GM23338 (cell line): ENCODE measurements at regions not wholly inside any gene's neighbourhood (a gene's known extent, or its start where the extent isn't known, plus 50 kb on each side); places are given as distances from the start of the nearest gene placed in this dataset.

Experiments used
- ATAC-seq: fragments of 200-7000 bp; cut with Tn5 transposase; 3 replicates; pipeline ENCODE4 v1.9.1; 2020
- DNase-seq: peaks from one replicate; pipeline ENCODE4 v3.0.0-alpha.2; 2015; ENCODE audit warnings: low spot score
- H2AFZ ChIP-seq: fragments of 200-600 bp; sonication (generic); 2 replicates; pipeline ENCODE4 v1.8.0; 2016; ENCODE audit warnings: antibody characterized with exemption, mild to moderate bottlenecking, moderate library complexity
- H3F3A ChIP-seq: fragments of 200-600 bp; sonication (generic); replicated peaks from 2 replicates; pipeline ENCODE4 v1.8.0; 2017; ENCODE audit warnings: antibody characterized with exemption, mixed run types, low read depth
- H3K27ac ChIP-seq: fragments of 200-600 bp; sonication (generic); 2 replicates; pipeline ENCODE4 v1.6.1; 2016; ENCODE audit warnings: low read depth
- H3K27me3 ChIP-seq: fragments of 200-600 bp; sonication (generic); 2 replicates; pipeline ENCODE4 v1.8.0; 2016; ENCODE audit warnings: mild to moderate bottlenecking, mixed run types, moderate library complexity; ENCODE audit not compliant: insufficient read depth
- H3K36me3 ChIP-seq: fragments of 200-600 bp; sonication (generic); 2 replicates; pipeline ENCODE4 v1.8.0; 2016; ENCODE audit warnings: mild to moderate bottlenecking; ENCODE audit not compliant: insufficient read depth
- H3K4me1 ChIP-seq: fragments of 200-600 bp; sonication (generic); 2 replicates; pipeline ENCODE4 v1.8.0; 2016; ENCODE audit warnings: mild to moderate bottlenecking, moderate library complexity; ENCODE audit not compliant: insufficient read depth
- H3K4me2 ChIP-seq: fragments of 200-600 bp; sonication (generic); 2 replicates; pipeline ENCODE4 v1.7.1; 2017; ENCODE audit warnings: mixed run types
- H3K4me3 ChIP-seq: fragments of 200-600 bp; sonication (generic); 2 replicates; pipeline ENCODE4 v1.6.1; 2016; ENCODE audit warnings: mixed run types
- H3K79me2 ChIP-seq: fragments of 200-600 bp; sonication (generic); replicated peaks from 2 replicates; pipeline ENCODE4 v1.8.0; 2017; ENCODE audit warnings: mild to moderate bottlenecking; ENCODE audit not compliant: insufficient read depth
- H3K9me2 ChIP-seq: fragments of 200-600 bp; sonication (generic); 2 replicates; pipeline ENCODE4 v1.8.0; 2017; ENCODE audit not compliant: insufficient read depth
- H4K20me1 ChIP-seq: fragments of 200-600 bp; sonication (generic); replicated peaks from 2 replicates; pipeline ENCODE4 v1.8.0; 2017; ENCODE audit warnings: mild to moderate bottlenecking; ENCODE audit not compliant: insufficient read depth
- H3K27ac Mint-ChIP-seq: 2 replicates; pipeline ENCODE4 v1.8.0; 2020; ENCODE audit warnings: inconsistent platforms, mild to moderate bottlenecking, moderate library complexity, mixed read lengths
- H3K27me3 Mint-ChIP-seq: 3 replicates; pipeline ENCODE4 v1.8.0; 2022; ENCODE audit warnings: low read depth, mild to moderate bottlenecking, moderate library complexity, mixed read lengths, inconsistent platforms; ENCODE audit not compliant: insufficient read depth, poor library complexity
- H3K36me3 Mint-ChIP-seq: 3 replicates; pipeline ENCODE4 v1.8.0; 2021; ENCODE audit warnings: low read depth, mild to moderate bottlenecking, inconsistent platforms, moderate library complexity, mixed read lengths
- H3K4me1 Mint-ChIP-seq: 3 replicates; pipeline ENCODE4 v1.8.0; 2020; ENCODE audit warnings: mild to moderate bottlenecking, inconsistent platforms, mixed read lengths
- H3K4me3 Mint-ChIP-seq: 3 replicates; pipeline ENCODE4 v1.8.0; 2021; ENCODE audit warnings: moderate library complexity, mild to moderate bottlenecking, inconsistent platforms, mixed read lengths
- H3K9me3 Mint-ChIP-seq: 3 replicates; pipeline ENCODE4 v1.8.0; 2020; ENCODE audit warnings: moderate library complexity, mild to moderate bottlenecking, inconsistent platforms, mixed read lengths
- CREB1 ChIP-seq: fragments of 250-450 bp; sonication (Bioruptor Pico); IDR thresholded peaks from 2 replicates; pipeline ENCODE4 v1.5.0; 2020; ENCODE audit warnings: low read depth, mild to moderate bottlenecking, moderate library complexity
- EZH2 ChIP-seq: fragments of 200-600 bp; sonication (generic); IDR thresholded peaks from one replicate; pipeline ENCODE4 v1.8.0; 2017; ENCODE audit warnings: antibody characterized with exemption, mild to moderate bottlenecking, low read depth; ENCODE audit not compliant: unreplicated experiment
- EZH2phosphoT487 ChIP-seq: fragments of 200-600 bp; sonication (generic); IDR thresholded peaks from one replicate; pipeline ENCODE4 v1.8.1; 2018; ENCODE audit warnings: antibody characterized with exemption; ENCODE audit not compliant: unreplicated experiment
- JUNB ChIP-seq: IDR thresholded peaks from one replicate; pipeline ENCODE4 v1.6.1; 2016; ENCODE audit warnings: antibody characterized with exemption; ENCODE audit not compliant: unreplicated experiment
- NANOG ChIP-seq: IDR thresholded peaks from 2 replicates; pipeline ENCODE4 v1.6.1; 2016; ENCODE audit warnings: antibody characterized with exemption, borderline replicate concordance
- POLR2AphosphoS5 ChIP-seq: IDR thresholded peaks from 2 replicates; pipeline ENCODE4 v1.6.1; 2016; ENCODE audit warnings: antibody characterized with exemption, low read depth
- STAT1 ChIP-seq: IDR thresholded peaks from one replicate; pipeline ENCODE4 v1.6.1; 2016; ENCODE audit warnings: antibody characterized with exemption; ENCODE audit not compliant: unreplicated experiment
- ZNF331 ChIP-seq: fragments of 250-450 bp; sonication (Bioruptor Pico); IDR thresholded peaks from 2 replicates; pipeline ENCODE4 v1.5.0; 2020; ENCODE audit warnings: low read depth, mild to moderate bottlenecking, moderate library complexity
- TF ChIP-seq, protein P1 (sequence below): IDR thresholded peaks from 2 replicates; pipeline ENCODE4 v1.6.1; 2016; ENCODE audit warnings: antibody characterized with exemption
- TF ChIP-seq, protein P2 (sequence below): IDR thresholded peaks from one replicate; pipeline ENCODE4 v1.6.1; 2018; ENCODE audit warnings: antibody characterized with exemption; ENCODE audit not compliant: unreplicated experiment
- TF ChIP-seq, protein P3 (sequence below), 2 experiments: fragments of 200-600 bp in 1 of 2; sonication (generic) in 1 of 2; conservative IDR thresholded peaks; 2 replicates each; pipeline versions ENCODE4 v1.5.1 to v1.6.1; 2016 to 2017; ENCODE audit warnings: antibody characterized with exemption in 2 of 2, low read depth in 2 of 2, mild to moderate bottlenecking in 2 of 2, moderate library complexity in 1 of 2

DNA sequence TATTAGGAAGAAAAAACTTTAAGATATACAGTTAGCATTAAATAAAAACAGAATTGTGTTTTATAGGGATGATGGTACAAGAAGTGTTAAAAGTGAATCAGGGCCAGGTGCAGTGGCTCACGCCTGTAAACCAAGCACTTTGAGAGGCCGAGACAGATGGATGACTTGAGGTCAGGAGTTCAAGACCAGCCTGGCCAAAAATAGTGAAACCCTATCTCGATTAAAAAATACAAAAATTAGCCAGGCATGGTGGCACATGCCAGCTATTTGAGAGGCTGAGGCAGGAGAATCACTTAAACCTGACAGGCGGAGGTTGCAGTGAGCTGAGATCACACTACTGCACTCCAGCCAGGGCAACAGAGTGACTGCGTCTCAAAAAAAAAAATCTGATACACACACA lies 282.9 kb upstream of the ATP10B start (continued):
- TF ChIP-seq, protein P1, sequence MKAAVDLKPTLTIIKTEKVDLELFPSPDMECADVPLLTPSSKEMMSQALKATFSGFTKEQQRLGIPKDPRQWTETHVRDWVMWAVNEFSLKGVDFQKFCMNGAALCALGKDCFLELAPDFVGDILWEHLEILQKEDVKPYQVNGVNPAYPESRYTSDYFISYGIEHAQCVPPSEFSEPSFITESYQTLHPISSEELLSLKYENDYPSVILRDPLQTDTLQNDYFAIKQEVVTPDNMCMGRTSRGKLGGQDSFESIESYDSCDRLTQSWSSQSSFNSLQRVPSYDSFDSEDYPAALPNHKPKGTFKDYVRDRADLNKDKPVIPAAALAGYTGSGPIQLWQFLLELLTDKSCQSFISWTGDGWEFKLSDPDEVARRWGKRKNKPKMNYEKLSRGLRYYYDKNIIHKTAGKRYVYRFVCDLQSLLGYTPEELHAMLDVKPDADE, result no peak
- TF ChIP-seq, protein P2, sequence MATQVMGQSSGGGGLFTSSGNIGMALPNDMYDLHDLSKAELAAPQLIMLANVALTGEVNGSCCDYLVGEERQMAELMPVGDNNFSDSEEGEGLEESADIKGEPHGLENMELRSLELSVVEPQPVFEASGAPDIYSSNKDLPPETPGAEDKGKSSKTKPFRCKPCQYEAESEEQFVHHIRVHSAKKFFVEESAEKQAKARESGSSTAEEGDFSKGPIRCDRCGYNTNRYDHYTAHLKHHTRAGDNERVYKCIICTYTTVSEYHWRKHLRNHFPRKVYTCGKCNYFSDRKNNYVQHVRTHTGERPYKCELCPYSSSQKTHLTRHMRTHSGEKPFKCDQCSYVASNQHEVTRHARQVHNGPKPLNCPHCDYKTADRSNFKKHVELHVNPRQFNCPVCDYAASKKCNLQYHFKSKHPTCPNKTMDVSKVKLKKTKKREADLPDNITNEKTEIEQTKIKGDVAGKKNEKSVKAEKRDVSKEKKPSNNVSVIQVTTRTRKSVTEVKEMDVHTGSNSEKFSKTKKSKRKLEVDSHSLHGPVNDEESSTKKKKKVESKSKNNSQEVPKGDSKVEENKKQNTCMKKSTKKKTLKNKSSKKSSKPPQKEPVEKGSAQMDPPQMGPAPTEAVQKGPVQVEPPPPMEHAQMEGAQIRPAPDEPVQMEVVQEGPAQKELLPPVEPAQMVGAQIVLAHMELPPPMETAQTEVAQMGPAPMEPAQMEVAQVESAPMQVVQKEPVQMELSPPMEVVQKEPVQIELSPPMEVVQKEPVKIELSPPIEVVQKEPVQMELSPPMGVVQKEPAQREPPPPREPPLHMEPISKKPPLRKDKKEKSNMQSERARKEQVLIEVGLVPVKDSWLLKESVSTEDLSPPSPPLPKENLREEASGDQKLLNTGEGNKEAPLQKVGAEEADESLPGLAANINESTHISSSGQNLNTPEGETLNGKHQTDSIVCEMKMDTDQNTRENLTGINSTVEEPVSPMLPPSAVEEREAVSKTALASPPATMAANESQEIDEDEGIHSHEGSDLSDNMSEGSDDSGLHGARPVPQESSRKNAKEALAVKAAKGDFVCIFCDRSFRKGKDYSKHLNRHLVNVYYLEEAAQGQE, result no peak
- no peak for TF ChIP-seq EZH2phosphoT487
- no peak for TF ChIP-seq CREB1 (CRISPR knock-in tag)
- TF ChIP-seq JUNB, result no peak
- no peak for TF ChIP-seq NANOG
- TF ChIP-seq POLR2AphosphoS5, result no peak
- TF ChIP-seq, protein P3, sequence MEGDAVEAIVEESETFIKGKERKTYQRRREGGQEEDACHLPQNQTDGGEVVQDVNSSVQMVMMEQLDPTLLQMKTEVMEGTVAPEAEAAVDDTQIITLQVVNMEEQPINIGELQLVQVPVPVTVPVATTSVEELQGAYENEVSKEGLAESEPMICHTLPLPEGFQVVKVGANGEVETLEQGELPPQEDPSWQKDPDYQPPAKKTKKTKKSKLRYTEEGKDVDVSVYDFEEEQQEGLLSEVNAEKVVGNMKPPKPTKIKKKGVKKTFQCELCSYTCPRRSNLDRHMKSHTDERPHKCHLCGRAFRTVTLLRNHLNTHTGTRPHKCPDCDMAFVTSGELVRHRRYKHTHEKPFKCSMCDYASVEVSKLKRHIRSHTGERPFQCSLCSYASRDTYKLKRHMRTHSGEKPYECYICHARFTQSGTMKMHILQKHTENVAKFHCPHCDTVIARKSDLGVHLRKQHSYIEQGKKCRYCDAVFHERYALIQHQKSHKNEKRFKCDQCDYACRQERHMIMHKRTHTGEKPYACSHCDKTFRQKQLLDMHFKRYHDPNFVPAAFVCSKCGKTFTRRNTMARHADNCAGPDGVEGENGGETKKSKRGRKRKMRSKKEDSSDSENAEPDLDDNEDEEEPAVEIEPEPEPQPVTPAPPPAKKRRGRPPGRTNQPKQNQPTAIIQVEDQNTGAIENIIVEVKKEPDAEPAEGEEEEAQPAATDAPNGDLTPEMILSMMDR (conservative IDR thresholded peaks at IDR 0.05; ENCODE audit: low read depth in 2 of 2), result no peak
- no peak for TF ChIP-seq STAT1
- no peak for TF ChIP-seq EZH2
- TF ChIP-seq ZNF331 (CRISPR knock-in tag), result no peak

DNA sequence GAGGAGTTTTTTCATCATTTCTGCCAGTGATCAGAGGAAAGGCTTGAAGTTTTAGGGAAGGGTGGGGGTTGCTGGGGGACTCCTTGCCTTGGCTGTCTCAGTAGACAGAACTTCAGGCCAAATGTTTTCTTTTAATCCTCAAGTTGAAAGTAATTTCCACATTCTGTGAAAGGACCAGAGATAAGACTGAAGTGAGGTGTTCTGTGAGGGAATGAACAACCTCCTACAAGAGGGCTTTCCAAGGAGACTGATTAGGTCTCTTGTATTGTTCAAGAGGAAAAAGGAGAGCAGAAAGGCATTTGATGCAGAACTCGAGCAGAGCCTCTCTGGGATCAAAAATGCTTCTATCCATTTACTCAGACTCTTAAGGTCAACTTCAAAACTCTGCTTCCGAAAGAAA lies 282.1 kb upstream of the ATP10B start:
- H3K27me3 Mint-ChIP-seq, result no peaks in the 10 kb centered on the region
- no peak overlapping the region for H3K4me3 ChIP-seq
- no peak overlapping the region for H3K4me2 ChIP-seq
- no peaks in the 10 kb centered on the region for H3K36me3 ChIP-seq
- H3K27ac ChIP-seq, result no peak overlapping the region
- ATAC-seq (no peak), DNase-seq (no peak)
- H4K20me1 ChIP-seq, result no peaks in the 10 kb centered on the region
- no peak overlapping the region for H3K27ac Mint-ChIP-seq
- no peaks in the 10 kb centered on the region for H3K79me2 ChIP-seq
- no peaks in the 10 kb centered on the region for H3K27me3 ChIP-seq
- H3K36me3 Mint-ChIP-seq, result no peaks in the 10 kb centered on the region
- no peaks in the 10 kb centered on the region for H3K9me2 ChIP-seq
- H3K4me3 Mint-ChIP-seq, result no peak overlapping the region
- H3K4me1 ChIP-seq, result no peaks in the 10 kb centered on the region
- H2AFZ ChIP-seq, result no peak overlapping the region
- no peaks in the 10 kb centered on the region for H3F3A ChIP-seq
- no peaks in the 10 kb centered on the region for H3K4me1 Mint-ChIP-seq
- H3K9me3 Mint-ChIP-seq, result no peaks in the 10 kb centered on the region
- TF ChIP-seq CREB1 (CRISPR knock-in tag) (no peak), EZH2 (no peak)
- TF ChIP-seq, protein P3 (conservative IDR thresholded peaks at IDR 0.05; ENCODE audit: low read depth in 2 of 2), result no peak
